Midbrain (tissue), 1 donor: ENCODE measurements at regions not wholly inside any gene's neighbourhood (a gene's known extent, or its start where the extent isn't known, plus 50 kb on each side); places are given as distances from the start of the nearest gene placed in this dataset.
"Not testable (repeated sequence)": the region's sequence is repeated elsewhere in the genome, so short reads cannot be mapped to it uniquely, and the experiment has no call there.

ENCODE experiments used
- DNase-seq: peaks from one replicate; lab custom pipeline; 2025; lab: John Stamatoyannopoulos, UW

DNA sequence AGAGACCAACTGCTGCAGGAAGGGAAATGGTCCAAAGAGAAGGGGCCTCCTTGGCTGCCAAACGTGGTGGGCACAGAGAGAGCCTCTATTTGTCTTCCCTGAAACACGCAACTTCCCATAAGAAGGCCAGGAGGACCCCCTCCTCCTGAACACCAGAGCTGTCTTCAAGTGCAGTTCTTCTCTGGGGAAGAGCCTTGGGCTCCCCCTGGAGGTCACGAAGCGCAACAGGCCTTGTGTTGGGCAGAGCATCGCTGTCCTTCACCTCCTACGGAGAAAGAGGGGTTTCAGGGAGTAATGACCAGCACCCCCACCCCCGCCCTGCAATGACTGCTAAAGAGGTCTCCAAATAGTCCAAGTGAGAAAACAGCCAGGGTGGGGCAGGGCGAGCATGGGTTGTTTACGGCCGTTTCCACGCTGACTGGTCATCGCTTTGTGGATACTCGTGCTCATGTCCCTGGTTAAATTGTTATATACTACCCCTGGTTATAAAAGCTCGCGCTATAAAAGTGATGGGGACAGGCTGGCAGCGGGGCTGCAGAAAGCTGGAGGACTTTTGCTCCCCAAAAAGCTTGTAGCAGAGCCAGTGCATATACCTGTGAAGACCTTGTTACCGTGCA is 397.5 kb upstream of the ATP10A start:
- peak; percentile 9 for DNase-seq

DNA sequence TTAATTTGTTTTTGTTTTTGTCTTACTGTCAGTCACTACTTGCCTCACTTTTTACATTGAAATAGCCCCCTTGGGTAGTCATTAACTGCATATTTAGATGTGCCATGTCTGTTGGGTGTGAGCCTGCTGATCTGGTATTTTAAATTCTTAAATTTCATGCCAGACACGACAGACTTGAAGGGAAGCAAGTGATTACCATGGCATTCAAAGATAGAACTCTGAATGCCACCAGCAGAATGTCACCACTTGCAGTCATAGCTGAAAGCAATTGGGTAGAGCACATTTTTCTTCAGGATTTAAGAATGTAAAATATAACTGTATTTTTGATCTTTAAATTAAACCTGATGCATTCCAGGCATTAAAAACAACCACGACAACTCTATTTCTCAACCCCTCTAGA is 396.5 kb upstream of the ATP10A start:
- DNase-seq, result no peak

DNA sequence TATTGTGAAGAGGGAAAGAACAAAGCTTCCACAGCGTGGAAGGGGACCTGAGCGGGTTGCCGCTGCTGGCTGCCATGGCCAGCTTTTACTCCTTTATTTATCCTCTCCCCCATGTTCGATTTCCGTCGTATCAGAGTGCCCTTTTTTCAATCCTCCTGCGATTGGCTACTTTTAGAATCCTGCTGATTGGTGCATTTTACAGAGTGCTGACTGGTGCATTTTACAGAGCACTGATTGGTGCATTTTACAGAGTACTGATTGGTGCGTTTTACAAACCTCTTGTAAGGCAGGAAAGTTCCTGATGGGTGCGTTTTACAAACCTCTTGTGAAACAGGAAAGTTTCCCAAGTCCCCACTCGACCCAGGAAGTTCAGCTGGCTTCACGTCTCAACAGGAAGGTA is 381.7 kb upstream of the ATP10A start:
- DNase-seq, result not testable (repeated sequence)

DNA sequence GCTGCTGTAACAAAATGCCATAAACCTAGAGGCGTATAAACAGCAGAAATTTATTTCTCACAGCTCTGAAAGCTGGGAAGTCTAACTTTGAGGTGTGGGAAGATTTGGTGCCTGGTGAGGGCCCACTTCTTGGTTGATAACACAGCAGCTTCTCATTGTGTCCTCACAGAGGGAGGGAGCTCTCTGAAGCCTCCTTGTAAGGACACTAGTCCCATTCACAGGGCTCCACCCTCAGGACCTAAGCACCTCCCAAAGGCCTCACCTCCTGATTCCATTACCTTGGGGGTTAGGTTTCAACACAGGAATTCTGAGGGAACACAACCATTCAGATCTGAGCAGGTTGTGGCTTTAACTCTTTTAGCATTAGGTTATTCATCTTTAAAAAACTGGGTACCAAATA is 380.3 kb upstream of the ATP10A start:
- DNase-seq, result no peak

DNA sequence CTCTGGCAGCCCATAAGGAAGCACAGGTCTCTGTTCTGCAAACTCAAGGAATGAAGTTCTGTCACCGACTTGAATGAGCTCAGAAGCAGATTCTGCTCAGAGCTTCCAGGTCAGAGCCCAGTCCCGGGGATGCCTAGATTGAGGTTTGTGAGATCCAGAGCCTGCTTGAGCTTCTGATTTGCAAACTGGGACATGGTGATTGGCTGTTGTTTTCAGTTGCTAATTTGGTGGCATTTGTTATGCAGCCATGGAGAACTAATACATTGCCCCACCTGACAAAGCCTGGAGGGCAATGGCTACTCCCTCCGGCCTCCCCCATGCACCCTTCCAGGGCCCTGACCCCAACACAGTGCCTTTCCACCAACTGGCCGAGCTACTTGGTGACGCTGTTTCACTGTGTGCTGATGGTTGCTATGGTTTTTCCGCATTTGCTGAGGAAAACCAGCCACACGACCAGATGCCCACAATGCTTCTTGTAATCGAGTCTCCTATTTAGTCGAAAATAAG is 379.5 kb upstream of the ATP10A start:
- DNase-seq, result no peak

DNA sequence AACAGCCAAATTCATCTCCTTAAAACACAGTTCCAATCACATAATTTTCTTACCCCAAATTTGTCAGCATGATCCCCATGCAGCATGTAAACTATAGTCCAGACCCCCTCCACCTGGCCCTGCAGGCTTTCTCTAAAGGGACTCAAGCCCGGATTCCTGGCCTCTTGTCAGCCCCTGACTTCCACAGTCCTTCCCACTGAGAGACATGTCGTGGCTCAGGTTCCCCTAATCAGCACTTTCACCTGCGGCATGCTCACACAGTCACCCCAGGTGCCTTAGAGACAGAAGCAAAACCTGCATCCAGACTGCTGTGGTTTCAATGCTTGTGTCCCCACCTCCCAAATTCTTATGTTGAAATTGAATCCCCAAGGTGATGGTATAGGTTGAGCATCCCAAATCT is 372.7 kb upstream of the ATP10A start:
- DNase-seq, result no peak

DNA sequence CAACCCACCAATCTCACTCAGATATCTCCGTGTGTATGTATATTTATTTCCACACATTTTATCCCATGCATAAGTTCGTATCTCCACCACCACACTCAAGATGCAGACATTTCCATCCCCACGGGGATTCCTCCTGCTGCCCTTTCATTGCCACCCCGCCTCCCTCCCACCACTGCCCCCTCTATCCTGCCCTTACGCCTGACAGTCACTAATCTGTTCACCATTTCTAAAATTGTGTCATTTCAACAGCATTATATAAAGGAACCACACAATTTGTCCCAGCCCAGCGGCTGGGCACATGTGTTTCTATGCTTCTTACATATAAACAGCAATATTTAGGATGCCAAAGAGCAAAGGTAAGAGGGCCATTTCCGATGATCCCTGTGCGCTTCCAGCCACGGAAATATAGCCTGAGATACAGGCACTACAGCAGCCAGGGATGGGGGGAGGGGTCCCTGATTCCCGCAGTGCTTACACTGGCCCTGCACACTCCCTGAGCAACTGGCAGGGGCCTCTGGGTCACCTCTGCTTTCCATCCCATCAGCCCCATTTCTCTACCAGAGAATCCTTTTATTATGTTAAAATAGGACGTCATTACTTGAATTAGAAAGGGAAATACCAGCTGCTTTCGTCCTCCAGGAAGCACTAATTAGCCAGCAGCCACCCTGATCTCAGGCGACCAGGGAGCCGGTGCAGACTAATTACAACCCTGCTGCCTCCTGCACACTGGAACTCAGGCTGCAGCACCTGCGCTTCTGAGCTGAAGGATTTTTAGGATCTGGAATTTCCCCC is 372.0 kb upstream of the ATP10A start:
- no peak for DNase-seq

DNA sequence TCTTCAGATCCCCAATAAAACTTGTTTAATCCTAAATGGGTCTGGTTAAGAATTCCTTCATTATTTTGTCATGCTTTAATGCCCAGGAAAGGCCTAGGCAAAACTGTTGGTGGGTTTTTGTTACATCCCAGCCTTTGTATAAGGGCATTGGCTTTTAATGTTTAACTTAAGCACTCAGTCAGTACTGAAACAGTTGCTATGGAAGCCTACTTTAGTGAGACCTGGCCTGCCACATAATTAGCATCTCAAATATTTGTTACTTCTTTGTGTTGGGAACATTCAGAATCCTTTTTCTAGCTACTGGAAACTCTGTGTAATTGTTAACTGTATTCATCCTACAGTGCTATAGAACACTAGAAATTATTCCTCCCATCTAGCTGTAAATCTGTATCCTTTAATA is 369.6 kb upstream of the ATP10A start:
- no peak for DNase-seq

DNA sequence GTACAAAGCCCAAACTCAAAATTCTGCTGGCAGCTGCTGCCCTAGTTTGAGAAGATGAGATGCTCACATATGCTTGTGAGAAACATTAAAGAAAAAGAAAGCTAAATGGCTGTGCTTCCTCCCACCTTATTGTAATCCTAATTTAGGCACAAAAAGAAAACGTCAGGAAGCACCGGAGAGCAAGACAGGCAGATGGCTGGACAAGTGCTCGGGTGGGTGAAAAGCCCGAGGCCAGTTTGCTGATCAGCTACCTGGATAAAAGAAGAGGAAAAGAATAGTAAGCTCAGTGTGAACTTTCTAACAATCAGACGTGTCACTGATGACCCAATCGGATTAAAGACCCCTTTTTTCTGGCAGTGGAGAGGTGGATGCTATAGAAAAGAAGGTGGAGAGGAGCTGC is 368.0 kb upstream of the ATP10A start:
- no peak for DNase-seq

DNA sequence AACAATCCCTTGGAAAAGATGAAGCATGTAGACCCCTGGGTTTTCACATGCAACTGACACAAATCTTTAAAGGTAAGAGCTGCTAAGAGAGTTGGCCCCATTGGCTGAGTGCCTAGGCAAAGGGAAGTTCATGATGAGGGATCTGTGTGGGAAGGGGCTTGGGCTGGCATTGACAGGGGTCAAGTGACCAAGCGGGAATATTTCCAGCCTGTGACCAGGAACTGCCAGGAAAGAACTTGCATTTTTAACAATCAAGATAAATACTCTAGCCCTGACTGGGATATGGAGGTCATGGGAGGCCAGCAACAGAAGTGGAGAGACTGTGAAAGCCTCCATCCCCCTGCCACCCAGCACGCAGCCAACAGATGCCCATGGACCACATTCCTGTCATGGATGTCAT is 361.1 kb upstream of the ATP10A start:
- DNase-seq, result no peak

DNA sequence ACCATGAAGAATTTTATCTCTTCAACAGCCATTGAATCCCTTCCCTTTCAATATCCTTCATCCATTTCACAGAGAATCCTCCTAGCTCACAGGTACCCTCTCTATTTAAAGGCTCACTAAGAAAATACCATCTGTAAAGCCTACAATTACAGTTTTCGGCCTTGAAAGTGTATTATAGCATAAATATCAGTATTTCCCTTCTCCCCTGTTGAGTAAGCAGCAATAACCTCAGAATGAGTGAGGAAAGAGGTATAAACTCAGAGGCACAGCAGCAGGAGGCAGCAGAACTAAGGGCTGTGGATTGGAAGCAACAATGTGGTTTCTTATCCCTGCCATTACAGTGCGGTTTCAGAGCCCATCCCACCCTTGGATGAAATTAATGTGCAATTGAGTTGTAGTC is 360.6 kb upstream of the ATP10A start:
- no peak for DNase-seq

DNA sequence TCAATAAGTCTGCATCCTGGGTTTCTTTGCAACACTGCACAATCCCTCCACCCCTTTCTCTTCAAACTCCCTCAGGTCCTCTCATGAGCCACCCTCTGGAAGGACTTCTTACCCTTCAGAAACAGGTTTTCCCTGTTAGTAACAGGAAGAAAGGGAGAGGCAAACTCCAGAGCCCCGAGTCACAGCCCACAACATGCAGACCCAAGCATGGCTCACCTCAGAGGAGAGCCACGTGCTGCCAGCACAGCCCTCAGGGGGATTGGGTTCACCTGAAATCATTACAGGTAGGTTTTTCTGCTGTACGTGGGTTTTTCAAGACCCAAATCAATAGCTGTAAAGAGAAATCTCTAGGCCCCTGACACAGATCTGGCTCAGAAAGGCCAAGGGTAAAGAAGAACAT is 359.7 kb upstream of the ATP10A start:
- no peak for DNase-seq

DNA sequence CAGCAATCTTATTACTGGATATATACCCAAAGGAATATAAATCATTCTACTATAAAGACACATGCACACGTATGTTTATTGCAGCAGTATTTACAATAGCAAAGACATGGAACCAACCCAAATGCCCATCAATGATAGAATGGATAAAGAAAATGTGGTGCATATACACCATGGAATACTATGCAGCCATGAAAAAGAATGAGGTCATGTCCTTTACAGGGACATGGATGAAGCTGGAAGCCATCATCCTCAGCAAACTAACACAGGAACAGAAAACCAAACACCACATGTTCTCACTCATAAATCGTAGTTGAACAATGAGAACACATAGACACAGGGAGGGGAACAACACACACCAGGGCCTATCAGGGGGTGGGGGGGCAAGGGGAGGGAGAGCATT is 353.9 kb upstream of the ATP10A start:
- not testable (repeated sequence) for DNase-seq

DNA sequence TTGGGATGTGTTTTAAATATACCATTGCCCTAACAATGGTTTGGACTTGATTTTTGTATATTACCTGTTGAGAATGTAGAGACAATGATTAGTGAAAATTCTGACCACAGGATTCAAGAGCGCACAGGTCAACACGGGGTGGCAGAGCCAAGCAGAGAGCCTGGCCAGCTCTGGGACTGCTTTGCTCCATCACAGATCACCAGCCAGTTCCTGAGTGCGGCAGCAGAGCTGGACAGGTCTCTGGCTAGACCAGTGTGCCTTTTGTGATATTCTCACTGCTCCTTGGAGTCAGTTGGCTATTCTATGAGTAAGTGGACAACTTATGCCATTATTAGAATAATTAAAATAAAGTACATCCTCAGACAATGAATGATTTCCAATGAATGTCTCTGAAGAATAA is 351.2 kb upstream of the ATP10A start:
- DNase-seq, result no peak

DNA sequence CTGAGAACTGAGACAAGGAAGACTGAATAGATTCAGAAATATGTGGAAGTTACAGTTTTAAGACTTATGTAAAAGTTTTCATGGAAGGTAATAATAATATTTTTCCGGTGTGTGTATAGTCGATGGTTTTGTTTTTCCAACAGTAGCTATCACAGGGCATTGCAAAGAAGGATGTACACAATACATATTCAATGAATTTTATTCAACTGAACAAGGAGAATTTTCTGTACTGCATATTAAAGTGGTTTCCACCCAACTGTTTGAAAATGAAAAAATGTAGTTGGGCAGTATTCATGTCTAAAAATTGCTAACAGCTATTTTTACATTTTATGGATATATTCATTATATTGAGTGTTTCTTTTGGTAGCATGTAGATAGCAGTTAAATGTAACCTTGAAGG is 350.3 kb upstream of the ATP10A start:
- DNase-seq, result no peak

DNA sequence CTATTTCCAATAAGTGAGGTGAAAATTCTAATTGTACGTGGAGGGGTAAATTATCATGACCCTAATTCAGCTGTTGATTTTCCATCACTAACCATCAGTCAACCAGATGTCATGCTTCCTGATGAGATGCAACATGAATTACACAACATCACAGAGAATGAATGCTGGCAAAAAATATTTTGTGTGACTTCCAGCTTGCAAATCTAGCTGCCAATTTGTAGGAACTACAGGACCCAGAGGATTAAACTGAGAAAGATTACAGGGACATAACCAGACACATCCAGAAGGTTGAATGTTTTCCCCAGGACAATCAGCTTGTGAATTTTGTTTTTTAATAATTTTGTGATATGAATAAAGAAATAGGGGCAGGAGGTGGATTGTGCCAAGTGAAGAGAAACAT is 349.0 kb upstream of the ATP10A start:
- no peak for DNase-seq

DNA sequence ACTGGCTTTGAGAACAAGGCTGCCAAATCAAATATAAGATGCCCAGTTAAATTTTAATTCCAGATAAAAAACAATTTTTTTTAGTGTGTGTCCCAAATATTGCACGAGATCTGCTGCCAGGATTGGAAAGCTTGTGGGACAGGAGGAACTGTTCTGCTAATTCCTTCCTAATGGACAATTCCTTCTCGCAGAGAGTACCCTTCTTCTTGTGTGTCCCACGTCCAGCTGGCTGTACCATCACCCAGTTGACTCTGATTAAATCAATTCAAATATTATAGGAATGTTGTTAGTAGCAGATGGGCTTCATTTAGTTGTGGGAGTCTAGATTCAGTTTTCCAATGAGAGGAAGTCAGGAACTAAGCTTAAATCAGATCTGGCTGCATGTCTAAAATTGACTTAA is 347.9 kb upstream of the ATP10A start:
- no peak for DNase-seq

DNA sequence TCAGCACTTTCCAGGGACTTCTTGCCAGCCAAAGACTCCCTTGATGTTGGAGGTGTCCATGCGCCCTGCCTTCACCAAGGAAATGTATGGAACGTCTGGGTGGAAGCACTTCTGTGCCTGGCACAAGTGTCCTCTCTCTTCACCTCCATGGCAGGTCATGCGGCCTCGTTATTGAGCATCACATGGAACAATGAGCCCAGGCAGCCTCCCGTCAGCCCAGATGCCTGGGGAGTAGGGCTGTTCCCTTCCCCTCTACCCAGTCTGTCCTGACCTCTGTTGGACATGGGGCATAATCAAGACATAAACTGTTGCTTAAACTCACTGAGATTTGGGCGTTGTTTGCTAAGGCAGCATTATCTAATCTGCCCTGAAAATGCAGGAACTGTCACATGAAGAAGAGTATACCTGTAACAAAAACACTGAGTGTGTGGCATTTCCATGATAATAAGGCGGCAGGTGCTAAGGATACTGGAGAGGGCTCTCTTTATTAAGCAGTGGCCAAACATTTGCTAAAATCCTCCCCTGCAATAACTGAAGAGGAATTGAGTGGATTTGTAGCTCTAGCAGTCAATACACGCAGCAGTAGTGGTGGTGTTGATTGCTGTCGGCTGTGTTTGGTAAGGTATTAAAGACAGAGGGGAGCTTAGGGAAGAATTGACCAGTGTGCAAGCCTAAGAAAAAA is 338.2 kb upstream of the ATP10A start:
- DNase-seq, result no peak

DNA sequence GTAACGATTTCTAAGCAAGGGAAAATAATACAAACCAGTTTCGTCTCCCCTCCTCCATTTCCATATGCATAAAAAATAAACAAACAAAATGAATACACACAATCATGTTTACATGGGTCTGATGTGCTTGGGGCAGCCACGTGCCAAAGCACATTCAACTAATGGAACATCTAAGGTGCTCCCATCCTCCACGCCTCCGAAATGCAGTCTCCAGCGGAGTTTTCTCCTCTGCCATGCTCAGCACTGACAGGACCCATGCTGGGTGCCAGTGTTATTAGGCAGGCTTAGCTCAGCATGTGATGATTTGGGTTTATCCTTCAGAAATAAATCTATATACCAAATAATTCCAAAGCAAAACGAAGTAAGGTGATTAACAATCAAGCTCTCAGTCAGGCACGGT is 337.3 kb upstream of the ATP10A start:
- no peak for DNase-seq

DNA sequence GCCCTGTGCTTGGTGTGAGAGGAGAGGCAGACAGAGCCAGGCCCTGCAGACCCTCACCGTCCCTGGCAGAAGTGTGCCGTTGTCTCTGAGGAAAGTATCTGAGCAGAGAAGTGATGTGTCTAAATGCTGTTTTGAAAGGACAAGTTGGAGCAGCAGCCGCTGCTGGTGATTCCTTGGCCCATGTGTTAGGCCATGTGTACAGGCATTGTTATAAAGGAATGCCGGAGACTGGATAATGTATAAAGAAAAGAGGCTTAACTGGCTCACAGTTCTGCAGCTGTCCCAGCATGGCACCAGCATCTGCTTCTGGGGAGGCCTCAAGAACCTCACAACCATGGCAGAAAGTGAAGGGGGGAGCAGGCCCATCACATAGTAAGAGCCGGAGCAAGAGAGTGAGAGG is 334.6 kb upstream of the ATP10A start:
- DNase-seq, result peak; percentile 13

DNA sequence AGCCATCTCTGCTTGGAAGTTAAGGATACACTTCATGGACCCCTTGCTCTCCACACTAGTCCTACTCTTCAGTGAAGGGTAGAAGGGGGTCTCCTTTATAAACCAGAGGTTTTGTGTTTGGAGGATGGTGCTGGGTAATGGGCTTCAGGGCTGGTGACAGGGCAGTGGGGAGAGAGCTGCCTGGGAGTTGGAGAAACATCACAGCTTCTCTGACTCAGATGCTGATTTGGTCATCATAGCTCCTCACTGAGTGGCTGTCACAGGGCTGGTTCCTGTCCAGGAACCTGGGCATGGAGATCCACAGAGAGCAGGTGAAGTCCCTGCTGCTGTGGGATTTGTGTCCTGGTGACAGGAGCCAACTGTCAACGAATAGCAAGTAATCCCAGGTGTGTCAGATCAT is 333.9 kb upstream of the ATP10A start:
- DNase-seq, result no peak

DNA sequence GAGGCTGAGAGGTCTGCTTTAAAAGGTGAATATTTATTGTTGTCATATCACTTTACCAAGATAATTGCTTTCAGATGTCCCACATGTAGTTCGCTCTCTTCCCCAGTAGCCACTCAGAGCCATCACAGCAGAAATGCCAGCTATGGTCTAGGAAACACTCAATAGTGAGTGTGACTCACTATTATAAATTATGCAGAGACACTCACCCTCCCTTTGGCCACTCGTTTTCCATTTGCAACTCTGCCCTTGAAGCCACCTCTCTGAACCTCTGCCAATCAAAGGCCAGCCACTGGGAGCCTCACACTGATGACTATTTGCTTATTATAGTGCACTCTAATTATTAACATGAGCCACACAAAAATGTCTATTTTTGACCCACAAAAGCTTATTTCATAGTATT is 328.1 kb upstream of the ATP10A start:
- DNase-seq, result no peak

DNA sequence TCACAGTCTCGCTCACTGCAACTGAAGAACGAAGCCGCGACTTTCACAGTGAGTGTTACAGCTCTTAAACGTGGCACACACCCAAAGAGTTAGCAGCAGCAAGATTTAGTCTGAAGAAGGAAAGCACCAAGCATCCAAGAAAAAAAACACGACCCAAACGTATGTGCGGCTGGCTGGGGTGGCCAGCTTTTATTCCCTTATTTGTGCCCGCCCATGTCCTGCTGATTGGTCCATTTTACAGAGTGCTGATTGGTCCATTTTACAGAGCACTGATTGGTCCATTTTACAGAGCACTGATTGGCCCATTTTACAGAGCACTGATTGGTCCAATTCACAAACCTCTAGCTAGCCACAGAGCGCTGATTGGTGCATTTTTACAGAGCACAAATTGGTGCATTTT is 323.0 kb upstream of the ATP10A start:
- DNase-seq, result not testable (repeated sequence)
